Stimulated activated naive CD8-positive, alpha-beta T cell treated with anti-CD3 and anti-CD28 coated beads, Interleukin-15, Interleukin-2, amounts not matched to agents 100 ng/mL and 50 ng/mL, for 24 hours (primary cell): ENCODE measurements at regions not wholly inside any gene's neighbourhood (a gene's known extent, or its start where the extent isn't known, plus 50 kb on each side); places are given as distances from the start of the nearest gene placed in this dataset.
"Not testable (repeated sequence)": the region's sequence is repeated elsewhere in the genome, so short reads cannot be mapped to it uniquely, and the experiment has no call there.

Source experiments
- H3K27ac Mint-ChIP-seq: one replicate; pipeline ENCODE4 v1.8.0; 2021; ENCODE audit warnings: mild to moderate bottlenecking, mixed read lengths
- H3K27me3 Mint-ChIP-seq: one replicate; pipeline ENCODE4 v1.8.0; 2021; ENCODE audit warnings: mixed read lengths
- H3K36me3 Mint-ChIP-seq: one replicate; pipeline ENCODE4 v1.8.0; 2021; ENCODE audit warnings: low read depth, mixed read lengths
- H3K4me1 Mint-ChIP-seq: one replicate; pipeline ENCODE4 v1.8.0; 2021; ENCODE audit warnings: low read depth, mixed read lengths
- H3K4me3 Mint-ChIP-seq: one replicate; pipeline ENCODE4 v1.8.0; 2021; ENCODE audit warnings: mild to moderate bottlenecking, mixed read lengths
- H3K9me3 Mint-ChIP-seq: one replicate; pipeline ENCODE4 v1.8.0; 2021; ENCODE audit warnings: mixed read lengths

- Mint-ChIP-seq H3K27ac (no peak overlapping the region), H3K4me1 (no peaks in the 10 kb centered on the region), H3K27me3 (no peaks in the 10 kb centered on the region), H3K9me3 (peaks cover 3% of the 10 kb centered on the region), H3K4me3 (no peak overlapping the region), H3K36me3 (no peaks in the 10 kb centered on the region)
These were observed 94.4 kb downstream of the OTOR start for GRCh38 chr20:16842486-16843120.

- peaks cover 3% of the 10 kb centered on the region for H3K9me3 Mint-ChIP-seq
- no peak overlapping the region for H3K4me3 Mint-ChIP-seq
- H3K27ac Mint-ChIP-seq, result no peak overlapping the region
- H3K4me1 Mint-ChIP-seq, result no peaks in the 10 kb centered on the region
- no peaks in the 10 kb centered on the region for H3K27me3 Mint-ChIP-seq
- no peaks in the 10 kb centered on the region for H3K36me3 Mint-ChIP-seq
These were observed 96.2 kb downstream of the OTOR start for GRCh38 chr20:16844406-16844805.

- H3K4me1 Mint-ChIP-seq, result no peaks in the 10 kb centered on the region
These were observed 97.8 kb downstream of the OTOR start for GRCh38 chr20:16846006-16846405.

GRCh38 chr20:16848061-16848460, 99.9 kb downstream of the OTOR start:
- no peak overlapping the region for H3K4me3 Mint-ChIP-seq
- H3K36me3 Mint-ChIP-seq, result no peaks in the 10 kb centered on the region
- H3K27ac Mint-ChIP-seq, result no peak overlapping the region

More at GRCh38 chr20:16846006-16846405, 97.8 kb downstream of the OTOR start:
- Mint-ChIP-seq H3K27ac (no peak overlapping the region), H3K27me3 (no peaks in the 10 kb centered on the region), H3K4me3 (no peak overlapping the region), H3K36me3 (no peaks in the 10 kb centered on the region), H3K9me3 (peaks cover 3% of the 10 kb centered on the region)

GRCh38 chr20:16848526-16848925, 100.4 kb downstream of the OTOR start:
- H3K9me3 Mint-ChIP-seq, result no peaks in the 10 kb centered on the region
- H3K36me3 Mint-ChIP-seq, result no peaks in the 10 kb centered on the region
- H3K4me3 Mint-ChIP-seq, result no peak overlapping the region
- H3K4me1 Mint-ChIP-seq, result no peaks in the 10 kb centered on the region
- H3K27ac Mint-ChIP-seq, result no peak overlapping the region
- H3K27me3 Mint-ChIP-seq, result no peaks in the 10 kb centered on the region

More at GRCh38 chr20:16848061-16848460, 99.9 kb downstream of the OTOR start:
- no peaks in the 10 kb centered on the region for H3K4me1 Mint-ChIP-seq
- no peaks in the 10 kb centered on the region for H3K9me3 Mint-ChIP-seq
- H3K27me3 Mint-ChIP-seq, result no peaks in the 10 kb centered on the region

GRCh38 chr20:16860914-16861313, 112.8 kb downstream of the OTOR start:
- Mint-ChIP-seq H3K4me1 (no peaks in the 10 kb centered on the region), H3K27me3 (peaks cover 3% of the 10 kb centered on the region)

GRCh38 chr20:16861708-16862107, 113.5 kb downstream of the OTOR start:
- H3K27ac Mint-ChIP-seq, result no peak overlapping the region
- no peaks in the 10 kb centered on the region for H3K4me1 Mint-ChIP-seq
- no peaks in the 10 kb centered on the region for H3K27me3 Mint-ChIP-seq

More at GRCh38 chr20:16860914-16861313, 112.8 kb downstream of the OTOR start:
- H3K4me3 Mint-ChIP-seq, result no peak overlapping the region
- H3K9me3 Mint-ChIP-seq, result peaks cover 5% of the 10 kb centered on the region
- no peak overlapping the region for H3K27ac Mint-ChIP-seq
- H3K36me3 Mint-ChIP-seq, result no peaks in the 10 kb centered on the region

GRCh38 chr20:16863303-16863702, 115.1 kb downstream of the OTOR start:
- Mint-ChIP-seq H3K9me3 (no peaks in the 10 kb centered on the region), H3K27me3 (no peaks in the 10 kb centered on the region), H3K36me3 (no peaks in the 10 kb centered on the region), H3K4me3 (no peak overlapping the region), H3K4me1 (no peaks in the 10 kb centered on the region), H3K27ac (no peak overlapping the region)

More at GRCh38 chr20:16861708-16862107, 113.5 kb downstream of the OTOR start:
- Mint-ChIP-seq H3K36me3 (no peaks in the 10 kb centered on the region), H3K9me3 (peaks cover 5% of the 10 kb centered on the region), H3K4me3 (no peak overlapping the region)

GRCh38 chr20:16864069-16864468, 115.9 kb downstream of the OTOR start:
- no peak overlapping the region for H3K27ac Mint-ChIP-seq
- no peak overlapping the region for H3K4me3 Mint-ChIP-seq
- H3K4me1 Mint-ChIP-seq, result no peaks in the 10 kb centered on the region
- H3K9me3 Mint-ChIP-seq, result no peaks in the 10 kb centered on the region
- H3K36me3 Mint-ChIP-seq, result no peaks in the 10 kb centered on the region
- H3K27me3 Mint-ChIP-seq, result no peaks in the 10 kb centered on the region

GRCh38 chr20:16864963-16865362, 116.8 kb downstream of the OTOR start:
- no peaks in the 10 kb centered on the region for H3K36me3 Mint-ChIP-seq
- no peak overlapping the region for H3K4me3 Mint-ChIP-seq
- H3K9me3 Mint-ChIP-seq, result no peaks in the 10 kb centered on the region
- H3K4me1 Mint-ChIP-seq, result no peaks in the 10 kb centered on the region
- H3K27ac Mint-ChIP-seq, result no peak overlapping the region
- H3K27me3 Mint-ChIP-seq, result no peaks in the 10 kb centered on the region

- no peak overlapping the region for H3K27ac Mint-ChIP-seq
These were observed 117.2 kb downstream of the OTOR start for GRCh38 chr20:16865406-16865805.

GRCh38 chr20:16873124-16873523, 125.0 kb downstream of the OTOR start:
- not testable (repeated sequence) for H3K9me3 Mint-ChIP-seq, H3K4me3 Mint-ChIP-seq, H3K4me1 Mint-ChIP-seq, H3K36me3 Mint-ChIP-seq, H3K27ac Mint-ChIP-seq, H3K27me3 Mint-ChIP-seq

More at GRCh38 chr20:16865406-16865805, 117.2 kb downstream of the OTOR start:
- Mint-ChIP-seq H3K4me3 (no peak overlapping the region), H3K36me3 (no peaks in the 10 kb centered on the region), H3K4me1 (no peaks in the 10 kb centered on the region), H3K9me3 (no peaks in the 10 kb centered on the region), H3K27me3 (no peaks in the 10 kb centered on the region)

GRCh38 chr20:16877053-16877554, 128.9 kb downstream of the OTOR start:
- H3K36me3 Mint-ChIP-seq, result no peaks in the 10 kb centered on the region

GRCh38 chr20:16885746-16886145, 137.6 kb downstream of the OTOR start:
- H3K4me3 Mint-ChIP-seq, result no peak overlapping the region
- H3K9me3 Mint-ChIP-seq, result peaks cover 10% of the 10 kb centered on the region
- no peak overlapping the region for H3K27ac Mint-ChIP-seq
- H3K36me3 Mint-ChIP-seq, result no peaks in the 10 kb centered on the region
- peaks cover 5% of the 10 kb centered on the region for H3K27me3 Mint-ChIP-seq
- no peaks in the 10 kb centered on the region for H3K4me1 Mint-ChIP-seq

More at GRCh38 chr20:16877053-16877554, 128.9 kb downstream of the OTOR start:
- Mint-ChIP-seq H3K4me3 (no peak overlapping the region), H3K9me3 (no peaks in the 10 kb centered on the region), H3K4me1 (no peaks in the 10 kb centered on the region), H3K27me3 (no peaks in the 10 kb centered on the region), H3K27ac (no peak overlapping the region)

GRCh38 chr20:16898433-16898832, 150.3 kb downstream of the OTOR start:
- no peaks in the 10 kb centered on the region for H3K4me1 Mint-ChIP-seq
- no peak overlapping the region for H3K4me3 Mint-ChIP-seq
- H3K27ac Mint-ChIP-seq, result no peak overlapping the region
- H3K36me3 Mint-ChIP-seq, result no peaks in the 10 kb centered on the region
- H3K27me3 Mint-ChIP-seq, result no peaks in the 10 kb centered on the region
- H3K9me3 Mint-ChIP-seq, result no peaks in the 10 kb centered on the region

GRCh38 chr20:16902662-16903061, 154.5 kb downstream of the OTOR start:
- no peaks in the 10 kb centered on the region for H3K4me1 Mint-ChIP-seq
- H3K4me3 Mint-ChIP-seq, result no peak overlapping the region
- peaks cover 4% of the 10 kb centered on the region for H3K9me3 Mint-ChIP-seq
- H3K27me3 Mint-ChIP-seq, result no peaks in the 10 kb centered on the region
- H3K27ac Mint-ChIP-seq, result no peak overlapping the region
- no peaks in the 10 kb centered on the region for H3K36me3 Mint-ChIP-seq
